ENCODE measurements at regions not wholly inside any gene's neighbourhood (a gene's known extent, or its start where the extent isn't known, plus 50 kb on each side); places are given as distances from the start of the nearest gene placed in this dataset.

GRCh38 chr13:90531744-90532143 is 815.7 kb upstream of the MIR17HG start:
- no peak for DNase-seq (ENCODE audit: low read depth in 2 of 2)

GRCh38 chr13:90532861-90533492 is 814.5 kb upstream of the MIR17HG start:
- no peak for DNase-seq (ENCODE audit: low read depth in 2 of 2)

GRCh38 chr13:90533866-90534265 is 813.6 kb upstream of the MIR17HG start:
- DNase-seq (ENCODE audit: low read depth in 2 of 2), result no peak

GRCh38 chr13:90534617-90535370 is 812.7 kb upstream of the MIR17HG start:
- DNase-seq (ENCODE audit: low read depth in 2 of 2), result no peak

- no peak for DNase-seq (ENCODE audit: low read depth in 2 of 2)
Measured at GRCh38 chr13:90535421-90535820, 812.1 kb upstream of the MIR17HG start.

- DNase-seq (ENCODE audit: low read depth in 2 of 2), result no peak
Measured at GRCh38 chr13:90538063-90538462, 809.4 kb upstream of the MIR17HG start.

GRCh38 chr13:90541346-90541745 is 806.1 kb upstream of the MIR17HG start:
- no peak for DNase-seq (ENCODE audit: low read depth in 2 of 2)

GRCh38 chr13:90542959-90543505 is 804.5 kb upstream of the MIR17HG start:
- no peak for DNase-seq (ENCODE audit: low read depth in 2 of 2)

GRCh38 chr13:90545070-90545840 is 802.2 kb upstream of the MIR17HG start:
- no peak for DNase-seq (ENCODE audit: low read depth in 2 of 2)

- DNase-seq (ENCODE audit: low read depth in 2 of 2), result no peak
Measured at GRCh38 chr13:90547272-90547790, 800.2 kb upstream of the MIR17HG start.

- DNase-seq (ENCODE audit: low read depth in 2 of 2), result no peak
Measured at GRCh38 chr13:90551253-90551652, 796.2 kb upstream of the MIR17HG start.

- no peak for DNase-seq (ENCODE audit: low read depth in 2 of 2)
Measured at GRCh38 chr13:90552702-90553101, 794.8 kb upstream of the MIR17HG start.

GRCh38 chr13:90553159-90553558 is 794.3 kb upstream of the MIR17HG start:
- DNase-seq (ENCODE audit: low read depth in 2 of 2), result no peak

- no peak for DNase-seq (ENCODE audit: low read depth in 2 of 2)
Measured at GRCh38 chr13:90557626-90558025, 789.9 kb upstream of the MIR17HG start.

GRCh38 chr13:90562443-90562842 is 785.0 kb upstream of the MIR17HG start:
- DNase-seq (ENCODE audit: low read depth in 2 of 2), result no peak

GRCh38 chr13:90564096-90564495 is 783.4 kb upstream of the MIR17HG start:
- no peak for DNase-seq (ENCODE audit: low read depth in 2 of 2)

- DNase-seq (ENCODE audit: low read depth in 2 of 2), result no peak
Measured at GRCh38 chr13:90564566-90564965, 782.9 kb upstream of the MIR17HG start.

GRCh38 chr13:90565985-90566713 is 781.3 kb upstream of the MIR17HG start:
- no peak for DNase-seq (ENCODE audit: low read depth in 2 of 2)

GRCh38 chr13:90568165-90568564 is 779.3 kb upstream of the MIR17HG start:
- DNase-seq (ENCODE audit: low read depth in 2 of 2), result no peak

GRCh38 chr13:90576067-90576466 is 771.4 kb upstream of the MIR17HG start:
- no peak for DNase-seq (ENCODE audit: low read depth in 2 of 2)

GRCh38 chr13:90577726-90578125 is 769.8 kb upstream of the MIR17HG start:
- no peak for DNase-seq (ENCODE audit: low read depth in 2 of 2)

GRCh38 chr13:90585392-90585791 is 762.1 kb upstream of the MIR17HG start:
- DNase-seq (ENCODE audit: low read depth in 2 of 2), result no peak
